MCF 10A (cell line): ENCODE measurements at regions not wholly inside any gene's neighbourhood (a gene's known extent, or its start where the extent isn't known, plus 50 kb on each side); places are given as distances from the start of the nearest gene placed in this dataset.

Experiments used
- BruUV-seq: library from RNA; stranded (reverse); fragments of 400-500 nt; replicated peaks from 2 replicates; lab custom pipeline; 2021; lab: Mats Ljungman, UMichigan
- CTCF ChIA-PET: fragments of 300-600 bp; sonication (Branson Sonifier 250); formaldehyde crosslinking; extraction: SDS; loops from one replicate; lab custom pipeline; 2021; ENCODE audit warnings: antibody characterized with exemption, inconsistent platforms; lab: Yijun Ruan, JAX
- POLR2A ChIA-PET: fragments of 300-600, 350-650 bp; sonication (Branson Sonifier 250); formaldehyde crosslinking; extraction: SDS; loops from one replicate; lab custom pipeline; 2020; ENCODE audit warnings: antibody characterized with exemption, inconsistent platforms; lab: Yijun Ruan, JAX
- DNase-seq: peaks from one replicate; pipeline ENCODE4 v3.0.0-alpha.2; 2018; ENCODE audit not compliant: unreplicated experiment
- H3K27ac Mint-ChIP-seq: one replicate; pipeline ENCODE4 v1.8.0; 2022; ENCODE audit warnings: mild to moderate bottlenecking, low read depth, mixed read lengths; ENCODE audit not compliant: unreplicated experiment
- H3K27me3 Mint-ChIP-seq: one replicate; pipeline ENCODE4 v1.8.0; 2022; ENCODE audit warnings: mixed read lengths; ENCODE audit not compliant: insufficient read depth, unreplicated experiment
- H3K36me3 Mint-ChIP-seq: one replicate; pipeline ENCODE4 v1.8.0; 2022; ENCODE audit warnings: mild to moderate bottlenecking, moderate library complexity, mixed read lengths; ENCODE audit not compliant: insufficient read depth, unreplicated experiment
- H3K4me1 Mint-ChIP-seq: one replicate; pipeline ENCODE4 v1.8.0; 2022; ENCODE audit warnings: mixed read lengths; ENCODE audit not compliant: insufficient read depth, unreplicated experiment
- H3K4me3 Mint-ChIP-seq: one replicate; pipeline ENCODE4 v1.8.0; 2022; ENCODE audit warnings: mild to moderate bottlenecking, moderate library complexity, mixed read lengths; ENCODE audit not compliant: unreplicated experiment
- H3K9me3 Mint-ChIP-seq: one replicate; pipeline ENCODE4 v1.8.0; 2022; ENCODE audit warnings: mixed read lengths; ENCODE audit not compliant: unreplicated experiment
- intact Hi-C: fragments of 100-400 bp; cut with micrococcal nuclease; formaldehyde crosslinking; loops from 2 replicates; pipeline ENCODE4 v1.14.1; 2022
- TF ChIP-seq, protein P1 (sequence below): fragments of 200-600 bp; IDR thresholded peaks from one replicate; pipeline ENCODE4 v1.8.0; 2022; ENCODE audit warnings: antibody characterized with exemption, mild to moderate bottlenecking; ENCODE audit not compliant: unreplicated experiment

DNA sequence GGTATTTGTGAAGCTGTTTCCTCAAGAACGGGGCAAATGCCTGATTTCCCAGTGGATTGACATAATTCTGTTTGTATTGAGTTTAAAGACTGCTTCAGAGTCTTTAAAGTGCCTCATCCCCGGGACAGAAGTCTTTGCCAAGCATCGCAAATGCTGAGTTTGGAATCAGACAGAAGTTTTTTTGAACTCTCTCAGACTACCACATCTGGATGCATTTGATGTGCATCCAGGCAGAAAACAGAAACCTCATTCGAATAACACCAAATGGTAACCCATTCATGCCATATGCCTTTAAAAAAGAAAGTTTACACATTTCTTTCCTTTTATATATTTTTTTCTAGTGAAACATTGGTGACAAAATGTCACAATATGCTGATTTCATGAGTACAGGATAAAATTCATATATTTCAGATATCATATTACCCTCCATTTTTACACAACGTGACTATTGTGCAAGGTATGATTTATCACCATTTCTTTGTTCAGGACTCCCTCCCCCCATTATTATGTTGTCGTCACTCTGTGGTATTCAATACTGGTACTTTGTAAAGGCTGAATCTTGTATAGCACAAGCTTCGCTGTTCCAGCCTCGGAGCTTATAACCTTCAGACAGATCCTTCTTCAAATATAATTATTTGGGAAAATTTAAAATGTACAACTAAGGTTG lies 91.1 kb downstream of the ZNF608 start:
- Mint-ChIP-seq H3K27me3 (no peaks in the 10 kb centered on the region), H3K9me3 (no peaks in the 10 kb centered on the region), H3K36me3 (no peaks in the 10 kb centered on the region), H3K4me3 (no peak overlapping the region), H3K4me1 (peaks cover 39% of the 10 kb centered on the region), H3K27ac (no peak overlapping the region)
- POLR2A ChIA-PET: interaction anchor here (0.6 to 1.9 kb wide), 17 partner anchors 9 to 1750 kb away, joined by 3 to 23 read pairs (median 3); partner anchors contain the start of gene ZNF608
- CTCF ChIA-PET: interaction anchor here (1.0 to 1.4 kb wide), 4 partner anchors 8 to 88 kb away, joined by 3 read pairs; no protein-coding TSS in a partner anchor
- BruUV-seq: TSS peak; percentile 22
- intact Hi-C loops: loop anchor here (10.0 kb wide), 2 partner anchors 721 to 1469 kb away; no protein-coding TSS in a partner anchor
- TF ChIP-seq, protein P1, sequence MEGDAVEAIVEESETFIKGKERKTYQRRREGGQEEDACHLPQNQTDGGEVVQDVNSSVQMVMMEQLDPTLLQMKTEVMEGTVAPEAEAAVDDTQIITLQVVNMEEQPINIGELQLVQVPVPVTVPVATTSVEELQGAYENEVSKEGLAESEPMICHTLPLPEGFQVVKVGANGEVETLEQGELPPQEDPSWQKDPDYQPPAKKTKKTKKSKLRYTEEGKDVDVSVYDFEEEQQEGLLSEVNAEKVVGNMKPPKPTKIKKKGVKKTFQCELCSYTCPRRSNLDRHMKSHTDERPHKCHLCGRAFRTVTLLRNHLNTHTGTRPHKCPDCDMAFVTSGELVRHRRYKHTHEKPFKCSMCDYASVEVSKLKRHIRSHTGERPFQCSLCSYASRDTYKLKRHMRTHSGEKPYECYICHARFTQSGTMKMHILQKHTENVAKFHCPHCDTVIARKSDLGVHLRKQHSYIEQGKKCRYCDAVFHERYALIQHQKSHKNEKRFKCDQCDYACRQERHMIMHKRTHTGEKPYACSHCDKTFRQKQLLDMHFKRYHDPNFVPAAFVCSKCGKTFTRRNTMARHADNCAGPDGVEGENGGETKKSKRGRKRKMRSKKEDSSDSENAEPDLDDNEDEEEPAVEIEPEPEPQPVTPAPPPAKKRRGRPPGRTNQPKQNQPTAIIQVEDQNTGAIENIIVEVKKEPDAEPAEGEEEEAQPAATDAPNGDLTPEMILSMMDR: no peak
- peak; percentile 89 for DNase-seq

DNA sequence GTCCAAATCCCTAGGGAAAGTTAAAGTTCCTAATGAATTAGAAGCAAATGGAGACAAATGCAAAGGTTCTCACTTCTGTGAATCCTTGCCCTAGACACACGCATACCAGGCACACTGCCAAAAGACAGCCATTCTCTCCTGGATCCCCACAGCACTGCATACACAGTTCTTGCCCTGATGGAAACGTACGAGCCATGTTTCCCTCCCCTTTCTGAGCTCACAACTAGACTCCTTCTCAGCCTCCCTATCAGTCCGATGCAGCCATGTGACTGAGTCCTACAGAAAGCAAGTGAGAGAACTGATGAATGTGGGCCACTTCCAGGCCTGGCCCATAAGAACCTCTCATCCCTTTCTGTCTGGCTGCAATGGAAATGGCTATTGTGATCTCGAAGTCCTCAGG lies 92.0 kb downstream of the ZNF608 start:
- TF ChIP-seq, protein P1: no peak
- Mint-ChIP-seq H3K27me3 (no peaks in the 10 kb centered on the region), H3K4me3 (no peak overlapping the region), H3K27ac (no peak overlapping the region), H3K9me3 (no peaks in the 10 kb centered on the region), H3K36me3 (no peaks in the 10 kb centered on the region), H3K4me1 (peaks cover 41% of the 10 kb centered on the region)
- BruUV-seq: no TSS peak
- intact Hi-C loops: loop anchor here (5.0 to 10.0 kb wide), 3 partner anchors 720 to 1470 kb away; no protein-coding TSS in a partner anchor
- ChIA-PET POLR2A (interaction anchor here (0.6 to 1.9 kb wide), 4 partner anchors 76 to 92 kb away, joined by 3 to 23 read pairs (median 7); partner anchors contain the start of gene ZNF608), CTCF (interaction anchor here (1.4 kb wide), 1 partner anchor 16 kb away, joined by 3 read pairs; no protein-coding TSS in a partner anchor)
- DNase-seq: no peak

DNA sequence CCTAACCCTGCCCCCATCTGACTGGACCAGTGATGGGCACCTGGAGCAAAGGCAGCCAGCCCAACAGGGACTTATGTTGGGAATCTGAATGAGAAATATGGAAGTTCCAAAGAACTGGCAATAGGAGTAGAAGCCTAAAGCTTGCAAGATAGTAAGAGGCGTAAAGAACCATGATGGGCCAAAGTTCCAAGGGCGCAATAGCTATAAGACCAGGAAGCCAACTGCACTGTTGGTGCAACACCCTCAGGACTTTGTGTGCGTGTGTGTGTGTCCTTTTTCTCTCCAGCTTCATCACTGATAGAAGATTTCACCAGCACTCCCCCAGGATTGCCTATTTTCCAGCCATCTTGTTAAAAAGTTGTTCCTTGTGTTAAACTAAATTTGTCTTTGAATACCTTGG lies 92.8 kb downstream of the ZNF608 start:
- Mint-ChIP-seq H3K27ac (no peak overlapping the region), H3K27me3 (no peaks in the 10 kb centered on the region), H3K9me3 (no peaks in the 10 kb centered on the region), H3K4me3 (no peak overlapping the region), H3K36me3 (peaks cover 5% of the 10 kb centered on the region), H3K4me1 (peaks cover 38% of the 10 kb centered on the region)
- intact Hi-C loops: loop anchor here (5.0 to 10.0 kb wide), 3 partner anchors 719 to 1471 kb away; no protein-coding TSS in a partner anchor
- ChIA-PET POLR2A (interaction anchor here (0.6 to 1.1 kb wide), 2 partner anchors 14 to 647 kb away, joined by 3 read pairs; no protein-coding TSS in a partner anchor), CTCF (no interaction called here)
- DNase-seq: no peak
- no TSS peak for BruUV-seq
- TF ChIP-seq, protein P1: no peak

DNA sequence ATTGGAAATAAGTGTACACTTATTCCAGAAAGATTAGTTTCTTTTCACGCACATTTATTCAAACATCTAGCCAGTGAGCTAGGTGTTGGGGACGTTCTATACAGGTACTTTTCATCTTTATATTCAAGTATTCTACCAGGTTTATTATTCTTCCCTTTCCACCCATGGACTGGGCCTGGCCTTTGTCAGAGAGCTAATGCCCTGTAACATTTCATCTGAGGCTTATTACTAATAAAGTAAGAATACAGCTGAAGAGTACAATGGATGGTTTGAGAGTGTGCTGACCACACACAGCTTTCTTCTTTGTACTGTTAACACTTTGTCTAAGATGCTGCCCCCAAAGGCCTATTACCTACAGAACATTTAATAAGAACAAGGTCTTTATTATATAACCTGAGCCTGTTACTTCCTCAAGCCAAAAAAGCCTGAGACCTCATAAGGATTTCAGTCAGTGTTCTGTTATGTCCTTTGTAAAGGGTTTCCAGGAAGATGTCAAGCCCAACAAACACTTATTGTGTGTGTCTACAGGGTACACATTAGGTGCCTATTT lies 93.5 kb downstream of the ZNF608 start:
- no peak for DNase-seq
- H3K36me3 Mint-ChIP-seq: peaks cover 12% of the 10 kb centered on the region
- H3K4me1 Mint-ChIP-seq: peaks cover 36% of the 10 kb centered on the region
- no TSS peak for BruUV-seq
- ChIA-PET POLR2A (interaction anchor here (0.5 to 1.3 kb wide), 4 partner anchors 13 to 648 kb away, joined by 3 to 6 read pairs (median 3); no protein-coding TSS in a partner anchor), CTCF (no interaction called here)
- no peak overlapping the region for H3K27ac Mint-ChIP-seq
- H3K27me3 Mint-ChIP-seq: no peaks in the 10 kb centered on the region
- no peaks in the 10 kb centered on the region for H3K9me3 Mint-ChIP-seq
- intact Hi-C loops: loop anchor here (5.0 to 10.0 kb wide), 3 partner anchors 718 to 1472 kb away; no protein-coding TSS in a partner anchor
- no peak overlapping the region for H3K4me3 Mint-ChIP-seq
- TF ChIP-seq, protein P1: no peak
